ENCODE measurements at regions not wholly inside any gene's neighbourhood (a gene's known extent, or its start where the extent isn't known, plus 50 kb on each side); places are given as distances from the start of the nearest gene placed in this dataset.

- no peak overlapping the region for H3K4me3 ChIP-seq (ENCODE audit: low read depth, low read length)
- DNase-seq (ENCODE audit: low read depth), result no peak
These were observed 1328.6 kb downstream of the MRPL39 start for GRCh38 chr21:24278711-24279110.

GRCh38 chr21:24276204-24276603 lies 1331.1 kb downstream of the MRPL39 start:
- no peak overlapping the region for H3K4me3 ChIP-seq (ENCODE audit: low read depth, low read length)
- no peak for DNase-seq (ENCODE audit: low read depth)

GRCh38 chr21:24275616-24276015 lies 1331.7 kb downstream of the MRPL39 start:
- no peak overlapping the region for H3K4me3 ChIP-seq (ENCODE audit: low read depth, low read length)
- DNase-seq (ENCODE audit: low read depth), result no peak

- DNase-seq (ENCODE audit: low read depth), result no peak
- H3K4me3 ChIP-seq (ENCODE audit: low read depth, low read length), result no peak overlapping the region
These were observed 1334.8 kb downstream of the MRPL39 start for GRCh38 chr21:24272521-24272938.

GRCh38 chr21:24265987-24266386 lies 1341.3 kb downstream of the MRPL39 start:
- no peak for DNase-seq (ENCODE audit: low read depth)
- H3K4me3 ChIP-seq (ENCODE audit: low read depth, low read length), result no peak overlapping the region

- H3K4me3 ChIP-seq (ENCODE audit: low read depth, low read length), result no peak overlapping the region
- DNase-seq (ENCODE audit: low read depth), result no peak
These were observed 1346.5 kb downstream of the MRPL39 start for GRCh38 chr21:24260751-24261150.

- DNase-seq (ENCODE audit: low read depth), result no peak
These were observed 1348.0 kb downstream of the MRPL39 start for GRCh38 chr21:24259241-24259640.

GRCh38 chr21:24255591-24255990 lies 1351.7 kb downstream of the MRPL39 start:
- H3K4me3 ChIP-seq (ENCODE audit: low read depth, low read length), result no peak overlapping the region
- no peak for DNase-seq (ENCODE audit: low read depth)

More at GRCh38 chr21:24259241-24259640, 1348.0 kb downstream of the MRPL39 start:
- H3K4me3 ChIP-seq (ENCODE audit: low read depth, low read length), result no peak overlapping the region

- H3K4me3 ChIP-seq (ENCODE audit: low read depth, low read length), result no peak overlapping the region
- no peak for DNase-seq (ENCODE audit: low read depth)
These were observed 1381.8 kb downstream of the MRPL39 start for GRCh38 chr21:24225431-24225830.

GRCh38 chr21:24224422-24224821 lies 1382.9 kb downstream of the MRPL39 start:
- DNase-seq (ENCODE audit: low read depth), result no peak

GRCh38 chr21:24223624-24224023 lies 1383.7 kb downstream of the MRPL39 start:
- H3K4me3 ChIP-seq (ENCODE audit: low read depth, low read length), result no peak overlapping the region
- DNase-seq (ENCODE audit: low read depth), result no peak

More at GRCh38 chr21:24224422-24224821, 1382.9 kb downstream of the MRPL39 start:
- no peak overlapping the region for H3K4me3 ChIP-seq (ENCODE audit: low read depth, low read length)

GRCh38 chr21:24222676-24223075 lies 1384.6 kb downstream of the MRPL39 start:
- no peak for DNase-seq (ENCODE audit: low read depth)
- H3K4me3 ChIP-seq (ENCODE audit: low read depth, low read length), result no peak overlapping the region

GRCh38 chr21:24220446-24220845 lies 1386.8 kb downstream of the MRPL39 start:
- DNase-seq (ENCODE audit: low read depth), result no peak
- no peak overlapping the region for H3K4me3 ChIP-seq (ENCODE audit: low read depth, low read length)

GRCh38 chr21:24217151-24217550 lies 1390.1 kb downstream of the MRPL39 start:
- DNase-seq (ENCODE audit: low read depth), result no peak
- no peak overlapping the region for H3K4me3 ChIP-seq (ENCODE audit: low read depth, low read length)

- DNase-seq (ENCODE audit: low read depth), result no peak
These were observed 1397.2 kb downstream of the MRPL39 start for GRCh38 chr21:24210130-24210529.

GRCh38 chr21:24208562-24209260 lies 1398.6 kb downstream of the MRPL39 start:
- no peak overlapping the region for H3K4me3 ChIP-seq (ENCODE audit: low read depth, low read length)
- DNase-seq (ENCODE audit: low read depth), result no peak

More at GRCh38 chr21:24210130-24210529, 1397.2 kb downstream of the MRPL39 start:
- H3K4me3 ChIP-seq (ENCODE audit: low read depth, low read length), result no peak overlapping the region

GRCh38 chr21:24205319-24205718 lies 1402.0 kb downstream of the MRPL39 start:
- DNase-seq (ENCODE audit: low read depth), result no peak
- H3K4me3 ChIP-seq (ENCODE audit: low read depth, low read length), result no peak overlapping the region

GRCh38 chr21:24204641-24205040 lies 1402.6 kb downstream of the MRPL39 start:
- no peak overlapping the region for H3K4me3 ChIP-seq (ENCODE audit: low read depth, low read length)
- DNase-seq (ENCODE audit: low read depth), result no peak

GRCh38 chr21:24200052-24200451 lies 1407.2 kb downstream of the MRPL39 start:
- DNase-seq (ENCODE audit: low read depth), result no peak
- H3K4me3 ChIP-seq (ENCODE audit: low read depth, low read length), result no peak overlapping the region

- no peak overlapping the region for H3K4me3 ChIP-seq (ENCODE audit: low read depth, low read length)
- DNase-seq (ENCODE audit: low read depth), result no peak
These were observed 1409.4 kb downstream of the MRPL39 start for GRCh38 chr21:24197923-24198322.

- no peak overlapping the region for H3K4me3 ChIP-seq (ENCODE audit: low read depth, low read length)
- no peak for DNase-seq (ENCODE audit: low read depth)
These were observed 1410.1 kb downstream of the MRPL39 start for GRCh38 chr21:24197132-24197643.
